PC-9 (cell line): ENCODE measurements at regions not wholly inside any gene's neighbourhood (a gene's known extent, or its start where the extent isn't known, plus 50 kb on each side); places are given as distances from the start of the nearest gene placed in this dataset.

Experiments used
- BruUV-seq: library from RNA; stranded (reverse); fragments of 400-500 nt; replicated peaks from 2 replicates; lab custom pipeline; 2021; lab: Mats Ljungman, UMichigan
- CTCF ChIA-PET: fragments of 300-600 bp; sonication (Branson Sonifier 250); formaldehyde crosslinking; loops from one replicate; lab custom pipeline; 2022; ENCODE audit warnings: antibody characterized with exemption; lab: Charles Lee
- POLR2A ChIA-PET: fragments of 300-600 bp; sonication (Branson Sonifier 250); formaldehyde crosslinking; loops from one replicate; lab custom pipeline; 2022; ENCODE audit warnings: antibody characterized with exemption; ENCODE audit not compliant: unreplicated experiment; lab: Charles Lee
- DNase-seq, 2 experiments: peaks; one replicate each; pipeline versions ENCODE4 v3.0.0 to v3.0.0-alpha.2; 2015 to 2022; ENCODE audit warnings: mixed read lengths in 1 of 2
- H2AFZ ChIP-seq: fragments of 200-600 bp; sonication (generic); 2 replicates; pipeline ENCODE4 v1.8.1; 2017; ENCODE audit warnings: antibody characterized with exemption
- H3F3A ChIP-seq: fragments of 200-600 bp; sonication (generic); 2 replicates; pipeline ENCODE4 v1.8.1; 2017; ENCODE audit warnings: antibody characterized with exemption, mild to moderate bottlenecking, low read depth; ENCODE audit not compliant: insufficient read depth
- H3K27ac ChIP-seq: fragments of 200-600 bp; sonication (generic); 2 replicates; pipeline ENCODE4 v1.6.1; 2016; ENCODE audit warnings: mixed run types
- H3K27me3 ChIP-seq: fragments of 200-600 bp; sonication (generic); 2 replicates; pipeline ENCODE4 v1.6.1; 2016; ENCODE audit warnings: low read depth, mixed run types; ENCODE audit not compliant: insufficient read depth
- H3K36me3 ChIP-seq: fragments of 200-600 bp; sonication (generic); 2 replicates; pipeline ENCODE4 v1.6.1; 2016; ENCODE audit warnings: low read depth, mixed run types
- H3K4me1 ChIP-seq: fragments of 200-600 bp; sonication (generic); replicated peaks from 2 replicates; pipeline ENCODE4 v1.6.1; 2016; ENCODE audit warnings: mixed run types; ENCODE audit not compliant: insufficient read depth
- H3K4me2 ChIP-seq: fragments of 200-600 bp; sonication (generic); 2 replicates; pipeline ENCODE4 v1.6.1; 2017; ENCODE audit warnings: mixed run types
- H3K4me3 ChIP-seq: fragments of 200-600 bp; sonication (generic); 2 replicates; pipeline ENCODE4 v1.6.1; 2016; ENCODE audit warnings: mixed run types
- H3K79me2 ChIP-seq: fragments of 200-600 bp; sonication (generic); 2 replicates; pipeline ENCODE4 v1.6.1; 2017; ENCODE audit warnings: low read depth, mixed run types
- H3K9me2 ChIP-seq: fragments of 200-600 bp; sonication (generic); 2 replicates; pipeline ENCODE4 v1.8.1; 2017; ENCODE audit warnings: mild to moderate bottlenecking; ENCODE audit not compliant: insufficient read depth
- H3K9me3 ChIP-seq: fragments of 200-600 bp; sonication (generic); 2 replicates; pipeline ENCODE4 v1.8.1; 2016; ENCODE audit warnings: low read depth; ENCODE audit not compliant: insufficient read depth
- H4K20me1 ChIP-seq: fragments of 200-600 bp; sonication (generic); 2 replicates; pipeline ENCODE4 v1.8.1; 2017; ENCODE audit not compliant: insufficient read depth
- EZH2 ChIP-seq: fragments of 200-600 bp; sonication (generic); IDR thresholded peaks from 2 replicates; pipeline ENCODE4 v1.8.0; 2017; ENCODE audit warnings: antibody characterized with exemption, low read depth
- intact Hi-C: fragments of 100-400 bp; cut with micrococcal nuclease; formaldehyde crosslinking; loops from one replicate; pipeline ENCODE4 v1.10.0; 2022; ENCODE audit not compliant: unreplicated experiment
- TF ChIP-seq, protein P1 (sequence below): fragments of 200-600 bp; sonication (generic); conservative IDR thresholded peaks from 2 replicates; pipeline ENCODE4 v1.6.1; 2017; ENCODE audit warnings: mixed run types, antibody characterized with exemption, mild to moderate bottlenecking, moderate library complexity

DNA sequence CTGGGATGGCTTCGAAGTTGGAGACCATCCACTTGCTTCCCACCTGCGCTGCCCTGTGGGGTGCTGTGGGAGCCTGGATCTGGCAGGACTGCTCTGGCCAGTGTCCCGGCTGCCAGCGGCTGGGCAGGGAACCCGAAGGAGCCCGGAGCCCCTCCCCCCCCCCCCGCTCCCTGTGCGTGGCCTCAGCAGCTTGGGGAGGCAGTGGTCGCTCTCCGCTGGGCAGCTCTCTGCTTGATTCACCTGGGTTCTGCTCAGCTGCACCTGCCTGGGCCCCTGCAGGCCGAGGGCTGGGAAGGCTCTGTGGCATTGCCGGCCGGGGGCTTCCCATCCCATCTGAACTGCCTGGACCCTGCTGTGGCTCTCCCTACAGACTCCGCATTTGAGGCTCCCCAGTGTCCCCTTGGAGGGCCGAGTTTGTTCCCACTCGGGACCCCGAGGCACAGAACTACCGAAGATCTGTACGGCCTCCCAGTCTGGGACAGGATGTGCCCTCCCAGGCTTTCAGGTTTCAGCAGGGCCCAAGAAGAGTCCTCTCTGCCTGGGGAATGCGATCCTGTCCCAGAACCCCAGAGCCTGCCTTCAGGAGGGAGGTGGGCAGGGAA is 525.1 kb downstream of the TCERG1L start:
- Histone ChIP-seq H3K4me2 (no peak overlapping the region), H3K36me3 (no peaks in the 10 kb centered on the region), H3K4me1 (no peaks in the 10 kb centered on the region), H3K9me2 (no peaks in the 10 kb centered on the region), H3K27ac (no peak overlapping the region), H3K27me3 (peaks cover 62% of the 10 kb centered on the region), H3K9me3 (no peaks in the 10 kb centered on the region), H3F3A (no peaks in the 10 kb centered on the region), H4K20me1 (no peaks in the 10 kb centered on the region), H3K4me3 (no peak overlapping the region), H2AFZ (no peak overlapping the region), H3K79me2 (no peaks in the 10 kb centered on the region)
- no TSS peak for BruUV-seq
- intact Hi-C loops: no loop called here
- TF ChIP-seq EZH2: no peak
- TF ChIP-seq, protein P1, sequence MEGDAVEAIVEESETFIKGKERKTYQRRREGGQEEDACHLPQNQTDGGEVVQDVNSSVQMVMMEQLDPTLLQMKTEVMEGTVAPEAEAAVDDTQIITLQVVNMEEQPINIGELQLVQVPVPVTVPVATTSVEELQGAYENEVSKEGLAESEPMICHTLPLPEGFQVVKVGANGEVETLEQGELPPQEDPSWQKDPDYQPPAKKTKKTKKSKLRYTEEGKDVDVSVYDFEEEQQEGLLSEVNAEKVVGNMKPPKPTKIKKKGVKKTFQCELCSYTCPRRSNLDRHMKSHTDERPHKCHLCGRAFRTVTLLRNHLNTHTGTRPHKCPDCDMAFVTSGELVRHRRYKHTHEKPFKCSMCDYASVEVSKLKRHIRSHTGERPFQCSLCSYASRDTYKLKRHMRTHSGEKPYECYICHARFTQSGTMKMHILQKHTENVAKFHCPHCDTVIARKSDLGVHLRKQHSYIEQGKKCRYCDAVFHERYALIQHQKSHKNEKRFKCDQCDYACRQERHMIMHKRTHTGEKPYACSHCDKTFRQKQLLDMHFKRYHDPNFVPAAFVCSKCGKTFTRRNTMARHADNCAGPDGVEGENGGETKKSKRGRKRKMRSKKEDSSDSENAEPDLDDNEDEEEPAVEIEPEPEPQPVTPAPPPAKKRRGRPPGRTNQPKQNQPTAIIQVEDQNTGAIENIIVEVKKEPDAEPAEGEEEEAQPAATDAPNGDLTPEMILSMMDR: no peak
- CTCF ChIA-PET: no interaction called here
- DNase-seq: no peak
- POLR2A ChIA-PET: no interaction called here

DNA sequence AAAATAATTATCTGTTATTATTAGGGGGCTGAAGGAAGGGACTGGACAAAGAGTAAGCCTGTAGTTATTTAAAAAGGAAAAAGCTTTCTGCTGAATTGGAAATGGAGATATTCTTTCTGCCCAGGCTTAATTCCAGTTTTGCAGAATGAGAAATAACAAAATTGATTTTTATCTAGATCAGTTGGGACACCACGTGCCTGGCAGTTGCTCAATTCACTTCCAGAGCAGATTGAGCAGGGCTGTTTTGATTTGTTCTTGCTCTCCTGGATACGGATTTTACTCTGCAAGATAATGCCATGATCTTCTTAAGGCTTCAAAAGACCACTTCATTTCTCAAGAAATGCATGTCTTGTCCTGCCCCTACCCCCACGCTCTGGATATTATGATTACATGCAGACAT is 524.3 kb downstream of the TCERG1L start:
- Histone ChIP-seq H3K27ac (no peak overlapping the region), H3K79me2 (no peaks in the 10 kb centered on the region), H3K9me2 (no peaks in the 10 kb centered on the region), H3K36me3 (no peaks in the 10 kb centered on the region), H3K27me3 (peaks cover 57% of the 10 kb centered on the region), H3K4me1 (no peaks in the 10 kb centered on the region), H3F3A (no peaks in the 10 kb centered on the region), H3K9me3 (no peaks in the 10 kb centered on the region), H3K4me2 (no peak overlapping the region), H4K20me1 (no peaks in the 10 kb centered on the region), H2AFZ (no peak overlapping the region), H3K4me3 (no peak overlapping the region)
- CTCF ChIA-PET: no interaction called here
- intact Hi-C loops: no loop called here
- TF ChIP-seq, protein P1: no peak
- no peak for TF ChIP-seq EZH2
- POLR2A ChIA-PET: no interaction called here
- DNase-seq: no peak
- BruUV-seq: no TSS peak

DNA sequence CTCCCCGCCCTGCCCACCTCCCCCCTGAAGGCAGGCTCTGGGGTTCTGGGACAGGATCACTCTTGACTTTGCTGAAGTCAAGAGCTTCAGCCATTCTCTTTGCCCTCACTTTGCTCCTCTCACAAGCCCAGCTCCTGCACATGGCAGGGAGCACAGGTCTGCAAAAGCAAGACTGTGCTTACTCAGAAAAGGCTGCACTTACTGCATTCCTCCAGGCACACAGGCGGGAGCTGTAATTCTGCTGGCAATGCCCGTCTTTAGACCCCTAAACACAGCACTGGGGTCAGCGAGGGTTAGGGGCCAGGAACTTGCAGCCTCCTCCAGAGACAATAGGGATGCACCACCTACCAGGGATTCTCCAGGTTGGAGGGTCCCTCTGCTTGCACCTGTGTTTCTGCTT is 523.7 kb downstream of the TCERG1L start:
- Histone ChIP-seq H2AFZ (no peak overlapping the region), H3K9me2 (no peaks in the 10 kb centered on the region), H4K20me1 (no peaks in the 10 kb centered on the region), H3K4me3 (no peak overlapping the region), H3F3A (no peaks in the 10 kb centered on the region), H3K27me3 (peaks cover 51% of the 10 kb centered on the region), H3K27ac (no peak overlapping the region), H3K9me3 (no peaks in the 10 kb centered on the region), H3K36me3 (no peaks in the 10 kb centered on the region), H3K79me2 (no peaks in the 10 kb centered on the region), H3K4me1 (no peaks in the 10 kb centered on the region), H3K4me2 (no peak overlapping the region)
- BruUV-seq: no TSS peak
- CTCF ChIA-PET: no interaction called here
- intact Hi-C loops: no loop called here
- POLR2A ChIA-PET: no interaction called here
- no peak for TF ChIP-seq EZH2
- TF ChIP-seq, protein P1: no peak
- DNase-seq: no peak
